ENCODE measurements at regions not wholly inside any gene's neighbourhood (a gene's known extent, or its start where the extent isn't known, plus 50 kb on each side); places are given as distances from the start of the nearest gene placed in this dataset.

DNA sequence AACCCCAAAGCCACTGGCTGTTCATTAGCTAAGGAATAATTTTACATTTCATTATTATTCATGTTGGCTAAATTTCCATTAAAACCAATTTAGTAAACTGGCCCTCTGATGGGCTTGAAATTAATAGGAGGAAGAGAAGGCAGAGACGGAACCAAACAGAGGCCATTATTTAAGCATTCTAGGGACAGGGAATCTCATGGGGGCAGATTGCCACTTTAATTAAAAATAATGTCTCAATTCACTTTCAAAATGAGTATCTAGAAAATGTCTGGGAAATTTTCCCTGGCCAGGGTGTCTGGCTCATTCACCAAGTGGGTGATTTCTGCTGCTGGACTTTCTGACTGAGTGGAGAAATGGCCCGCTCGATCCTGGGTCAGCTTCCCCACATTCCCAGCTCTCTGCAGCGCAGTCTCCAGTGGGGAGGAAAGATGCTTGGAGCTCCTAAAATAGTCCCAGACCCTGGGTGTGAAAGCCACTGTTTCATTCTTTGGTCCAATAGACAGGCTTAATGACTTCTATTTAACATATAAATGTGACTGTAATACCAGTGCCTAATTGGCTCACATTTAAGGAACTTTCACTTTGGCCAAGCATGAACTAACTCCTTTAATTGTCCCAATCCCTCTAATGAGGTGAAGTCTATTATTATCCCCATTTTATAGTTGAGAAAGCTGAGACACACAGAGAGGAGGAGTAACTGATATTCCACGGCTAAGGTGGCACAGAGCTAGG is 64.3 kb downstream of the IRX6 start:
- Histone ChIP-seq H3K9me3 (no peaks in the 10 kb centered on the region), H3K36me3 (no peaks in the 10 kb centered on the region), H3K27ac (no peak overlapping the region), H3K27me3 (no peaks in the 10 kb centered on the region), H3K4me3 (no peak overlapping the region), H3K4me1 (no peaks in the 10 kb centered on the region)
- intact Hi-C loops (cut with DNase I; ENCODE audit: low total_unique reads) = no loop called here
- WGBS, 5 donors = 85 to 91% (median 90%) methylated on average over 5 of the region's 5 CpGs
- TF ChIP-seq POLR2A (IDR thresholded peaks at IDR 0.05) (no peak), POLR2AphosphoS5 (IDR thresholded peaks at IDR 0.05) (no peak), EP300 (IDR thresholded peaks at IDR 0.05) (no peak)
- TF ChIP-seq, protein P1, sequence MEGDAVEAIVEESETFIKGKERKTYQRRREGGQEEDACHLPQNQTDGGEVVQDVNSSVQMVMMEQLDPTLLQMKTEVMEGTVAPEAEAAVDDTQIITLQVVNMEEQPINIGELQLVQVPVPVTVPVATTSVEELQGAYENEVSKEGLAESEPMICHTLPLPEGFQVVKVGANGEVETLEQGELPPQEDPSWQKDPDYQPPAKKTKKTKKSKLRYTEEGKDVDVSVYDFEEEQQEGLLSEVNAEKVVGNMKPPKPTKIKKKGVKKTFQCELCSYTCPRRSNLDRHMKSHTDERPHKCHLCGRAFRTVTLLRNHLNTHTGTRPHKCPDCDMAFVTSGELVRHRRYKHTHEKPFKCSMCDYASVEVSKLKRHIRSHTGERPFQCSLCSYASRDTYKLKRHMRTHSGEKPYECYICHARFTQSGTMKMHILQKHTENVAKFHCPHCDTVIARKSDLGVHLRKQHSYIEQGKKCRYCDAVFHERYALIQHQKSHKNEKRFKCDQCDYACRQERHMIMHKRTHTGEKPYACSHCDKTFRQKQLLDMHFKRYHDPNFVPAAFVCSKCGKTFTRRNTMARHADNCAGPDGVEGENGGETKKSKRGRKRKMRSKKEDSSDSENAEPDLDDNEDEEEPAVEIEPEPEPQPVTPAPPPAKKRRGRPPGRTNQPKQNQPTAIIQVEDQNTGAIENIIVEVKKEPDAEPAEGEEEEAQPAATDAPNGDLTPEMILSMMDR (IDR thresholded peaks at IDR 0.05) = no peak
- no peak for DNase-seq

DNA sequence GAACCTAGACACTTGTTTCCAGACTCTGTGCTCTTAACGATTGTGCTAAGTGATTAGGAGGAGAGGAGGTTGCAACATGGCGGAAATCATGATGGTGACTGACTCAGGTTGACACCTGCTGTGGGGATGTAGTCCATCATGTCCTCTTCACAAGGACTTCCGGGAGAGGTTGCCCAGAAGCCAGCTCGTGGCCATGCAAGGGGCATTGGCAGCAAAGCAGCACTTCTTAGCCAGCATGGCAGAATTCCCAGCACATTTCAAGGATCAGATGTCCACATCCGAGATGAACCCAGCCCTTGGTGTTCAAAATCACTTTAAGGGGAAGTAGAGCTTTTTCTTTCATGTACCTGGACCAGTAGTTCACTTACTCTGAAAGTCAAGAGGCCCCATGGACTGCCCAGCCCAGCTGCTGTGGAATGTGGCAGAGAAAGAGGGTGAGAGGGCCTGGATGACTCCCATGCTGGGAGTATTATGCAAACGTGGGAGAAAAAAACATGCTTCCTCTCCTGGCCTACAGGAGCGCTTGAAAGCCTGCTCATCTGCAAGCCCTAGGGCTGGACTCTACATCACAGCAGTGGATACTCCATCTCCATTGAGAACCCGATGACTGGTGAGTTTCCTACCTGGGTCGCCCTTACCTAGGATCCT is 65.5 kb downstream of the IRX6 start:
- no peaks in the 10 kb centered on the region for H3K27me3 ChIP-seq
- WGBS, 5 donors = 73 to 80% (median 77%) methylated on average over 9 of the region's 9 CpGs
- TF ChIP-seq POLR2A (IDR thresholded peaks at IDR 0.05) (no peak), POLR2AphosphoS5 (IDR thresholded peaks at IDR 0.05) (no peak), EP300 (IDR thresholded peaks at IDR 0.05) (no peak)
- TF ChIP-seq, protein P1 (IDR thresholded peaks at IDR 0.05) = no peak
- intact Hi-C loops (cut with DNase I; ENCODE audit: low total_unique reads) = no loop called here
- H3K4me1 ChIP-seq = no peaks in the 10 kb centered on the region
- H3K4me3 ChIP-seq = no peak overlapping the region
- H3K36me3 ChIP-seq = no peaks in the 10 kb centered on the region
- DNase-seq = no peak
- no peaks in the 10 kb centered on the region for H3K9me3 ChIP-seq
- H3K27ac ChIP-seq = no peak overlapping the region

DNA sequence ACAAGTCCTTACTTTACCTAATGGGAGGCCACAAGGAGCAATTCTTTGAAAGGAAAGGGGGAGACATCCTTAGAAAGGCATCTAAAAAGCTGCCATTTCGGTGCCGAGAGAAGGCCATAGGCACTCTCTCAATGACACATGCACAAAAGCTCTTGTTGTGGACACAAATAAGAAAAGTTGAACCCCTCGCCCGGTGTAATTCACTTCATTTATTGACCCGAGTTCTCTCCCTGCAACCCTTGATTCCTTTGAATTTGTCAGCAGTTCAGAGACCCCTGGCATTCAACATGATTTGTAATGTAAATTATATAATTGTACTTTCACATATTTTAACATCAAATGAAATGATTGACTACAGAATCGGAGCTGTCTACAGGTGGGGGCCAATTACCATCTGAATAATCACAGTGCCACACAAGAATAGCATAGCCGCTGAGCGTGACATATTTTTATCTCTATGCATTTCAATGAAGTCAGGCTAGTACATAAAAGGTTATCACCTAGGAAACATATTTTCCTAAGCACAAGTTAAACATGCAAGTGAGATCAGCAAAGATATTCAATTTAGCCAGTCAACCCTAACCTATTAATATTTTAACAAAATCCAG is 66.7 kb downstream of the IRX6 start:
- H3K4me1 ChIP-seq = no peaks in the 10 kb centered on the region
- 50 to 73% (median 61%) methylated on average over 8 of the region's 8 CpGs for WGBS, 5 donors
- DNase-seq = peak in 1 of 2 donors; percentile 16
- H3K9me3 ChIP-seq = no peaks in the 10 kb centered on the region
- H3K27ac ChIP-seq = no peak overlapping the region
- no peak for TF ChIP-seq EP300 (IDR thresholded peaks at IDR 0.05)
- no peak for TF ChIP-seq POLR2AphosphoS5 (IDR thresholded peaks at IDR 0.05)
- no peak for TF ChIP-seq POLR2A (IDR thresholded peaks at IDR 0.05)
- TF ChIP-seq, protein P1 (IDR thresholded peaks at IDR 0.05) = no peak
- intact Hi-C loops (cut with DNase I; ENCODE audit: low total_unique reads) = no loop called here
- no peaks in the 10 kb centered on the region for H3K36me3 ChIP-seq
- no peak overlapping the region for H3K4me3 ChIP-seq
- H3K27me3 ChIP-seq = no peaks in the 10 kb centered on the region

DNA sequence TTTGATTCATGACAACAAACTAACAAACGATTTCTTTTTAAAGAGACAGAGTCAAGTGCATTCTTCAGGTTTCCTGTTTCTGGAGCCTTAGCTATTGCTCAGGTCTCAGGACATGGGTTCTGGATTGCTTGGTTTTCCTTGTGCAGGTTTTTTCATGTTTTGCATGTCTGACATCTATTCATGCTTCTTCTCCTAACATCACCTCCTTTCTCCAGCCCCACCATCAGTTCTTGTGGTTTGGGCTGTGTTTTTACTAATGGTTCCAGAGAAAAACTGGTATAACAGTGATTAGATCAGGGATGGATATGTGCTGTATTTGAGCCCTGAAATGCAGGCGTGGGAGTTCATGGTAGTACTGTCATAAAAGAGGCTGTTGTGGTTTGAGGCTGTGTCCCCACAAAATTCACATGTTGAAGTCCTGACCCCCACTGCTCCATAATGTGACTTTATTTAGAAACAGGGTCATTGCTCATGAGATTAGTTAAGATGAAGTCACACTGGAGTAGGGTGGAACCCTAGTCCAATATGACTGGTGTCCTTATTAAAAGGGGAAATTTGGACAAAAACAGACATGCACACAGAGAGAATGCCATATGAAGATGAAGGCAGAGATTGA is 67.9 kb downstream of the IRX6 start:
- intact Hi-C loops (cut with DNase I; ENCODE audit: low total_unique reads) = no loop called here
- TF ChIP-seq POLR2AphosphoS5 (IDR thresholded peaks at IDR 0.05) (no peak), POLR2A (IDR thresholded peaks at IDR 0.05) (no peak), EP300 (IDR thresholded peaks at IDR 0.05) (no peak)
- TF ChIP-seq, protein P1 (IDR thresholded peaks at IDR 0.05) = no peak
- Histone ChIP-seq H3K9me3 (no peaks in the 10 kb centered on the region), H3K27ac (no peak overlapping the region), H3K4me1 (no peaks in the 10 kb centered on the region), H3K27me3 (no peaks in the 10 kb centered on the region), H3K36me3 (no peaks in the 10 kb centered on the region), H3K4me3 (no peak overlapping the region)
- DNase-seq = no peak
- WGBS, 5 donors = 58 to 63% (median 63%) methylated on average over 2 of the region's 2 CpGs
